Caki2 (cell line): ENCODE measurements at regions not wholly inside any gene's neighbourhood (a gene's known extent, or its start where the extent isn't known, plus 50 kb on each side); places are given as distances from the start of the nearest gene placed in this dataset.
"Not testable (repeated sequence)": the region's sequence is repeated elsewhere in the genome, so short reads cannot be mapped to it uniquely, and the experiment has no call there.

Experiments
- DNase-seq: peaks from one replicate; pipeline ENCODE4 v3.0.0-alpha.2; 2015; ENCODE audit warnings: low read depth
- in situ Hi-C: cut with HindIII; loops from 2 replicates; pipeline ENCODE4 v1.10.0; 2016; ENCODE audit warnings: low sequenced_read_pairs, low pct_unique_long_range_greater_than_20kb, mixed read lengths

GRCh38 chr2:231644426-231644825, 51.8 kb downstream of the TEX44 start:
- no peak for DNase-seq
- in situ Hi-C loops, result no loop called here

- peak; percentile 64 for DNase-seq
- in situ Hi-C loops, result no loop called here
Measured at GRCh38 chr2:231646476-231646875, 53.8 kb downstream of the TEX44 start.

GRCh38 chr2:231648579-231649174, 56.0 kb downstream of the TEX44 start:
- in situ Hi-C loops, result no loop called here
- peak; percentile 73 for DNase-seq

- in situ Hi-C loops, DNase-seq: not testable (repeated sequence)
Measured at GRCh38 chr2:231651561-231651960, 56.8 kb upstream of the PTMA start.

GRCh38 chr2:231655488-231655887, 52.8 kb upstream of the PTMA start:
- no peak for DNase-seq
- in situ Hi-C loops, result no loop called here

GRCh38 chr2:231655894-231656293, 52.4 kb upstream of the PTMA start:
- DNase-seq, result no peak
- in situ Hi-C loops, result no loop called here
